Fibroblast of mammary gland (primary cell): ENCODE measurements at regions not wholly inside any gene's neighbourhood (a gene's known extent, or its start where the extent isn't known, plus 50 kb on each side); places are given as distances from the start of the nearest gene placed in this dataset.

Experiments
- DNase-seq: peaks from one replicate; pipeline ENCODE4 v3.0.0-alpha.2; 2010; ENCODE audit warnings: low read depth
- H3K4me3 ChIP-seq: 2 replicates; pipeline ENCODE4 v1.5.1; 2011; ENCODE audit warnings: low read depth, mild to moderate bottlenecking, low read length, moderate library complexity; ENCODE audit not compliant: control insufficient read depth
- CTCF ChIP-seq: conservative IDR thresholded peaks from 2 replicates; pipeline ENCODE4 v1.5.1; 2011; ENCODE audit warnings: low read depth, low read length, inconsistent platforms; ENCODE audit not compliant: control insufficient read depth, insufficient read depth

GRCh38 chr6:120903836-120904235 is 430.4 kb downstream of the TBC1D32 start:
- no peak for DNase-seq
- H3K4me3 ChIP-seq = no peak overlapping the region
- no peak for TF ChIP-seq CTCF

- no peak for TF ChIP-seq CTCF
- no peak for DNase-seq
- no peak overlapping the region for H3K4me3 ChIP-seq
These were observed 434.3 kb downstream of the TBC1D32 start for GRCh38 chr6:120899932-120900331.

GRCh38 chr6:120894077-120894476 is 440.2 kb downstream of the TBC1D32 start:
- TF ChIP-seq CTCF = no peak
- H3K4me3 ChIP-seq = no peak overlapping the region
- DNase-seq = no peak

- no peak overlapping the region for H3K4me3 ChIP-seq
- no peak for DNase-seq
- no peak for TF ChIP-seq CTCF
These were observed 457.3 kb downstream of the TBC1D32 start for GRCh38 chr6:120876931-120877330.

- TF ChIP-seq CTCF = no peak
- DNase-seq = no peak
- no peak overlapping the region for H3K4me3 ChIP-seq
These were observed 457.9 kb downstream of the TBC1D32 start for GRCh38 chr6:120876424-120876823.

- no peak for TF ChIP-seq CTCF
- no peak for DNase-seq
- H3K4me3 ChIP-seq = no peak overlapping the region
These were observed 458.4 kb downstream of the TBC1D32 start for GRCh38 chr6:120875900-120876299.

- DNase-seq = no peak
- no peak for TF ChIP-seq CTCF
- no peak overlapping the region for H3K4me3 ChIP-seq
These were observed 459.9 kb downstream of the TBC1D32 start for GRCh38 chr6:120874422-120874821.
